Right atrium auricular region (tissue), 2 donors: ENCODE measurements at regions not wholly inside any gene's neighbourhood (a gene's known extent, or its start where the extent isn't known, plus 50 kb on each side); places are given as distances from the start of the nearest gene placed in this dataset.

Source experiments
- DNase-seq: peaks from one replicate; pipeline ENCODE4 v3.0.0-alpha.2; 2019; ENCODE audit warnings: low spot score
- H3K27ac ChIP-seq, 2 donors: fragments of 200-600 bp; sonication (generic); 1 replicate in 1 of 2; 2 replicates in 1 of 2; pipeline ENCODE4 v1.5.1; 2016 to 2019
- H3K27me3 ChIP-seq, 2 donors: fragments of 200-600 bp; sonication (generic); one replicate each; pipeline versions ENCODE4 v1.5.1 to v1.6.0; 2017 to 2019
- H3K36me3 ChIP-seq: fragments of 200-600 bp; sonication (generic); one replicate; pipeline ENCODE4 v1.5.1; 2016
- H3K4me1 ChIP-seq, 2 donors: fragments of 200-600 bp; sonication (generic); one replicate each; pipeline versions ENCODE4 v1.5.1 to v1.6.0; 2017 to 2019
- H3K4me3 ChIP-seq, 2 donors: fragments of 200-600 bp; sonication (generic); 1 replicate in 1 of 2; 2 replicates in 1 of 2; pipeline ENCODE4 v1.5.1; 2017 to 2019; ENCODE audit warnings: mild to moderate bottlenecking in 1 of 2, moderate library complexity in 1 of 2
- H3K9me3 ChIP-seq, 2 donors: fragments of 200-600 bp; sonication (generic); one replicate each; pipeline ENCODE4 v1.5.1; 2019
- CTCF ChIP-seq, 2 donors: fragments of 200-600 bp; sonication (generic); IDR thresholded peaks; one replicate each; pipeline ENCODE4 v1.5.1; 2019; ENCODE audit warnings: antibody characterized with exemption in 2 of 2

DNA sequence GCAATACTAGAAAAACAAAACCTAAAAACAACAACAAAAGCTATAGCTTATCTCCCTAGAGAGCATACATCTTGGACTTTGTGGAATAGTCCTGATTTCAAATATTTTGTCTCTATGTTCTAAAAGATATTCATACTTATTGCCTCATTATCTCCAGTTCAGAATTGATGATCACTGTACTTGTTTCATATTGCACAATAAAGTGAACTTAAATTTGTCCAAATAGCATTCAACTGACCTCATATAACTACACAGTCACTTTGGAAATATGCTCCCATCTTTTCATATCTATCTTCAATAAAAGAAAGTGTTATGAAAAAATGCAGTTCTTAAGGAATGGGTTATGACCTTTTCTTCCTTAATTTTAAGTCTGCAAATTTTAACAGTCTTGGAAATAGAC lies 228.6 kb upstream of the CMC1 start:
- Histone ChIP-seq H3K9me3 (no peaks in the 10 kb centered on the region), H3K27ac (no peak overlapping the region), H3K27me3 (no peaks in the 10 kb centered on the region), H3K4me1 (no peaks in the 10 kb centered on the region), H3K4me3 (no peak overlapping the region), H3K36me3 (no peaks in the 10 kb centered on the region)
- DNase-seq: no peak
- TF ChIP-seq CTCF (IDR thresholded peaks at IDR 0.05): no peak

DNA sequence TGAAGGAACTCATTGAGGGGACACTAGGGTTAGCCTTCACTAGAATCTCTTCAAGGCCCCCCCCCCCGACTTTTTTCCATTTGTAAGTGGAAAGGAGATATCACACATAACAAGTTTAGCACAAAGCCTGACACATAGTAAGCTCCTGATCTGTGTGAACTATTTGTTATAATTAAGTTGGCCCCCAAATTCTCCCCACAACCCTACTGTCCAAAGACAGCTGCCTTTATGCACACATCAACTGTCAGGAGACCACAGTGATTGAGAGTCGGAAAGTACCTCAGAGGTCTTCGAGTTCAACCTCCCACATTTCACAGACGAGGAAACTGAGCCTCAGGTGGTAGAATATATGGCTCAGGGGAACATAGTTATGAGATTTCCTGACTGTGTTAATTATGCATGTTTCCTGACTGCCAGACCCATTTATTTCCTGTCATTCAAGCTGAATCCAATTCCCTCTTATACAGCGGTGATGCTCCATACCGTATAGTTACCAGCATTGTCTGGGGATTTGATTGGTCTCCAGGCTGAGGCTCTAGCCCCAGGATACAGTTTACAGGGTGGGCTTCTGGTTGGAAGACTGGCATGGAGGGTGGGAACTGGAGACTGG lies 227.4 kb upstream of the CMC1 start:
- no peaks in the 10 kb centered on the region for H3K4me1 ChIP-seq
- H3K4me3 ChIP-seq: no peak overlapping the region
- H3K36me3 ChIP-seq: no peaks in the 10 kb centered on the region
- no peaks in the 10 kb centered on the region for H3K27me3 ChIP-seq
- H3K27ac ChIP-seq: no peak overlapping the region
- TF ChIP-seq CTCF (IDR thresholded peaks at IDR 0.05): no peak
- DNase-seq: no peak
- no peaks in the 10 kb centered on the region for H3K9me3 ChIP-seq

- DNase-seq: no peak
- no peak overlapping the region for H3K4me3 ChIP-seq
- H3K36me3 ChIP-seq: no peaks in the 10 kb centered on the region
- TF ChIP-seq CTCF (IDR thresholded peaks at IDR 0.05): no peak
- no peaks in the 10 kb centered on the region for H3K4me1 ChIP-seq
- no peaks in the 10 kb centered on the region for H3K27me3 ChIP-seq
- no peak overlapping the region for H3K27ac ChIP-seq
- peaks cover 0 to 1% of the 10 kb centered on the region in 2 donors for H3K9me3 ChIP-seq
These were observed 222.3 kb upstream of the CMC1 start for GRCh38 chr3:28018925-28019718.

GRCh38 chr3:28019740-28020139 lies 221.7 kb upstream of the CMC1 start:
- no peak for DNase-seq
- no peak overlapping the region for H3K27ac ChIP-seq
- peaks cover 0 to 8% of the 10 kb centered on the region in 2 donors for H3K9me3 ChIP-seq
- no peaks in the 10 kb centered on the region for H3K36me3 ChIP-seq
- H3K4me3 ChIP-seq: no peak overlapping the region
- no peaks in the 10 kb centered on the region for H3K4me1 ChIP-seq
- no peaks in the 10 kb centered on the region for H3K27me3 ChIP-seq
- TF ChIP-seq CTCF (IDR thresholded peaks at IDR 0.05): no peak

DNA sequence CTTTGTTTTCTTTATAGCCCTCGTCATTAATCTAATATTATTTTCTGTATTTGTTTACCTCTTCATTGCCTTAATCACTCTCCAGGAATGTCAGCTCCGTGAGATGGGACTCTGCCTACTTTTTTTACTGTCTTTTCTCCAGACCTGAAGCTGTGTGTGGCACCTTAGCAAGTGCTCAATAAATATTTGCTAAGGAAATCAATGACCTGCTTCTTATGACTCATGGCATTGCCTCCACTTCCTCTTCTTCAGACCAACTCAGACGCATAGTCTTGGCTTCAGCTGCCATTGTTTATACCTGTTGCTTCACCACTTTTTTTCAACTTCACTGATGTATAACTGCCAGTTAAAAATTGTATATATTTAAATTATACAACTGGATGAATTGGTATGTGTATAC lies 218.5 kb upstream of the CMC1 start:
- TF ChIP-seq CTCF (IDR thresholded peaks at IDR 0.05): no peak
- no peaks in the 10 kb centered on the region for H3K36me3 ChIP-seq
- no peak overlapping the region for H3K4me3 ChIP-seq
- no peaks in the 10 kb centered on the region for H3K27me3 ChIP-seq
- H3K27ac ChIP-seq: no peak overlapping the region
- H3K9me3 ChIP-seq: peaks cover 0 to 13% of the 10 kb centered on the region in 2 donors
- no peak for DNase-seq
- no peaks in the 10 kb centered on the region for H3K4me1 ChIP-seq
